ENCODE measurements at regions not wholly inside any gene's neighbourhood (a gene's known extent, or its start where the extent isn't known, plus 50 kb on each side); places are given as distances from the start of the nearest gene placed in this dataset.
"Not testable (repeated sequence)": the region's sequence is repeated elsewhere in the genome, so short reads cannot be mapped to it uniquely, and the experiment has no call there.

DNA sequence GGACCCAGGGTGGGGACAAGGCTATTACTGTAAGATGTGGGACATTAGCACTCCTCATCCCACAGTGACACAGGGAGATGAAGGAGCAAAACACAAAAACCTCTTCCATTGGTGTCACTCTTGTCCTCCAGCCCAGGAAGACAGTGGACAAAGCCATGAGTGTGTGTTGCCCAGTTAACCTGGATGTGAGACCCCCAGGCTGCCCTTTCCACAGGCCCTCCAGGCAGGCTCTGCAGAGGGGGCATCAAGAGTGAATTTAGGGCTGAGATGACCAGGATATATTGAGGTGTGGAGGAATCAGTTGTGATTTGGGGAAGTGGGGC is 111.3 kb downstream of the GGTLC2 start:
- Histone ChIP-seq H3K36me3 (no peaks in the 10 kb centered on the region), H3K9me3 (no peaks in the 10 kb centered on the region), H3K27ac (no peak overlapping the region), H3K27me3 (no peaks in the 10 kb centered on the region), H3K4me1 (no peaks in the 10 kb centered on the region), H3K4me3 (no peak overlapping the region)
- no peak for DNase-seq
- no peak for TF ChIP-seq POLR2A (IDR thresholded peaks at IDR 0.05)
- TF ChIP-seq, protein P1, sequence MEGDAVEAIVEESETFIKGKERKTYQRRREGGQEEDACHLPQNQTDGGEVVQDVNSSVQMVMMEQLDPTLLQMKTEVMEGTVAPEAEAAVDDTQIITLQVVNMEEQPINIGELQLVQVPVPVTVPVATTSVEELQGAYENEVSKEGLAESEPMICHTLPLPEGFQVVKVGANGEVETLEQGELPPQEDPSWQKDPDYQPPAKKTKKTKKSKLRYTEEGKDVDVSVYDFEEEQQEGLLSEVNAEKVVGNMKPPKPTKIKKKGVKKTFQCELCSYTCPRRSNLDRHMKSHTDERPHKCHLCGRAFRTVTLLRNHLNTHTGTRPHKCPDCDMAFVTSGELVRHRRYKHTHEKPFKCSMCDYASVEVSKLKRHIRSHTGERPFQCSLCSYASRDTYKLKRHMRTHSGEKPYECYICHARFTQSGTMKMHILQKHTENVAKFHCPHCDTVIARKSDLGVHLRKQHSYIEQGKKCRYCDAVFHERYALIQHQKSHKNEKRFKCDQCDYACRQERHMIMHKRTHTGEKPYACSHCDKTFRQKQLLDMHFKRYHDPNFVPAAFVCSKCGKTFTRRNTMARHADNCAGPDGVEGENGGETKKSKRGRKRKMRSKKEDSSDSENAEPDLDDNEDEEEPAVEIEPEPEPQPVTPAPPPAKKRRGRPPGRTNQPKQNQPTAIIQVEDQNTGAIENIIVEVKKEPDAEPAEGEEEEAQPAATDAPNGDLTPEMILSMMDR (IDR thresholded peaks at IDR 0.05): no peak

DNA sequence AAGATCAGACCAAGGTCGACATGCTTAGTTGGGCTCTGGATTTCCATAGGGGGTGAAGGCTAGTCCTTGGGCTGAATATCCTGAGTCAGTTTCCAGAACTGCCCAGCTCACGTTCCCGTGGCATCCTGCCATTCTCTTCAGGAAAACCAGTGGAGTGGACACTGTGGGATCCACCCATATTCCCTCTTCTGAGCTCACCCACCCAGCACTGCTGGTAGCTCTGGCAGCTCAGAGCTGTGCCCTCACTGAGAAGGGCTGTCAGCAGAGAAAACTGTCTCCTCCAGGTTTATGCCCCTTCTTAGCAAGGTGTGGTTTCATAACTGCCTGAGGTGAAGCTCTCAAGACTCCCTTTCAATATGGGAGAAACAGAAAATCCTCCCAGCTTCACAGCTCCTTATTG is 111.7 kb downstream of the GGTLC2 start:
- no peak overlapping the region for H3K27ac ChIP-seq
- H3K4me3 ChIP-seq: no peak overlapping the region
- H3K4me1 ChIP-seq: no peaks in the 10 kb centered on the region
- TF ChIP-seq, protein P1 (IDR thresholded peaks at IDR 0.05): no peak
- no peak for TF ChIP-seq POLR2A (IDR thresholded peaks at IDR 0.05)
- no peaks in the 10 kb centered on the region for H3K36me3 ChIP-seq
- no peaks in the 10 kb centered on the region for H3K9me3 ChIP-seq
- DNase-seq: no peak
- no peaks in the 10 kb centered on the region for H3K27me3 ChIP-seq

DNA sequence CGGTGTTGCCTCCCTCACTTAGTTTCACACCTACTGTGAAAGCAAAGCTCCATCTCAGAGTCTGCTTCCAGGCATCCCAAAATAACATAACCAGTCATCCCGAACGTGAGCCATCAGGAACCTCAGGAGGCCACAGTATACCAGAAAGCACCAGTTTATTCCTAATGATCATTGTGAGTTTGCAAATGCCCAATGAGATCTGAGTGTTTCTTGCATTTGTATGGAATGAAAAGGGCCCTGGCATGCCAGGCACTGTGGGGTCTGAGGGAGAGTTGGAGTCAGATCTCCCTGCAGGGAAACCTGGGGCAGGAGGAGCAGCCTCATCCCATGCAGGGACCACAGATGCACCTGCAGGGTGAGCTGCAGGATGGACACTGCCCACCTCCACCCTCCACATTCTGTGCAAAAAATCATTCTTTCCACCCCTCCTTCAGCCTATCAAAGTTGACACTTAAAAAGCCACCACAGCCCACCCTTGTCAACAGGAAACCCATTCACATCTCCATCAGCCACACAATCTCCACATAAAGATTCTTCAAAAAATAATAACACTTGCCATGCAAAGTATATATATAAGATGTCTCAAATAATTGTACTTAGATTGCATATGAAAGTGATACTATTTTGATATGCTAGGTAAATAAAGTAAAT is 112.3 kb downstream of the GGTLC2 start:
- not testable (repeated sequence) for H3K9me3 ChIP-seq, H3K4me3 ChIP-seq, H3K27me3 ChIP-seq, DNase-seq, H3K27ac ChIP-seq, H3K36me3 ChIP-seq, H3K4me1 ChIP-seq

- not testable (repeated sequence) for H3K36me3 ChIP-seq, H3K9me3 ChIP-seq, H3K4me1 ChIP-seq, DNase-seq, H3K27ac ChIP-seq, H3K4me3 ChIP-seq, H3K27me3 ChIP-seq
Measured at GRCh38 chr22:22758101-22758807, 113.8 kb downstream of the GGTLC2 start.

DNA sequence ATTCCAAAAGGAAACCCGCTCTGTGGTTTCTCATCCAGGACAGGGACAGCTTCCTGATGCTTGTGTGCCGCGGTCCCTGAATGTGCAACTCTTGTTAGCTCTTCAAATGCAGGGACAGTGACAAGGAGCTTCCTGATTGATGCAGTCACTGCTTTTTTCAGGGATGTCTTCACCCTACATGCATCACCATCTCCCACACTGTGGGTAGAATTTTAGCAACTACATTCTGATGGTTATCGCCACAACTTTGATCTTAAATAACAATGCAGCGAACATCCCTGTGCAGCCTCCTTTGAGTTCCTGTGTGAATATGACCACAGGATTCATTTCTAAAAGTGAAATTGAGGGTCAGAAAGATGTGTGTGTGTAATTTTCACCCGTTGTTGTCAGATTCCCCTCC is 115.0 kb downstream of the GGTLC2 start:
- Histone ChIP-seq H3K4me1 (no peaks in the 10 kb centered on the region), H3K4me3 (no peak overlapping the region)
- TF ChIP-seq POLR2A (IDR thresholded peaks at IDR 0.05): no peak
- TF ChIP-seq, protein P1 (IDR thresholded peaks at IDR 0.05): no peak

DNA sequence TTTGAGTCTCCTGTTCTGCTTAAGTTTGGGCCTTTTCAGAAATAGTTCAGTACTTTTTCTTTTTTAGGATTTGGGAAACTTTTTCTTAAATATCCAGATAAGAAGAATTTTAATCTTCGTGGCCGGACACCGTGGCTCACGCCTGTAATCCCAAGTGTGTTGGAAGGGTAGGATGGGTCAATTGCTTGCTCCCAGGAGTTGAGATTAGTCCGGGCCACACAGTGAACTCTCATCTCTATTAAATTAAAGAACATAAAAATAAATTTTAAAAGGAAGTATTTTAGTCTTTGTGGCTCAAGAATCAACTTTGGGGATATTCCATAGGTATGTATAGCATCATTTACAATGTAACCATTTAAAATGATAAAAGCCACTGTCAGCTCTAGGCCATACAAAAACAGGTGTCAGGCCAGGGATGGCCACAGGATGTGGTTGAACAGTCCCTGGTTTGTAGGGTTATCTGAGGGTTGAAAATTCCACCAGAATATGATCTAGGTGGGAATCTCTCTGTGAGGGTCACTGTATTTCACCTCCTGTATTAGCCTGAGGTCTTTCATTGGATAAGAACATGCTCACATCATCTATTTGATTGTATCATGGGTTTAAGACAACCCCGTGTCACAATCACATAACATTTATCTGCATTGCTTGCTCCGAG is 115.6 kb downstream of the GGTLC2 start:
- no peak overlapping the region for H3K4me3 ChIP-seq
- H3K4me1 ChIP-seq: no peaks in the 10 kb centered on the region
- no peak overlapping the region for H3K27ac ChIP-seq
- H3K36me3 ChIP-seq: no peaks in the 10 kb centered on the region
- no peaks in the 10 kb centered on the region for H3K9me3 ChIP-seq
- TF ChIP-seq POLR2A (IDR thresholded peaks at IDR 0.05): no peak
- TF ChIP-seq, protein P1 (IDR thresholded peaks at IDR 0.05): no peak
- H3K27me3 ChIP-seq: no peaks in the 10 kb centered on the region
- no peak for DNase-seq

More for the DNA sequence above, 115.0 kb downstream of the GGTLC2 start:
- Histone ChIP-seq H3K36me3 (no peaks in the 10 kb centered on the region), H3K27ac (no peak overlapping the region), H3K9me3 (no peaks in the 10 kb centered on the region), H3K27me3 (no peaks in the 10 kb centered on the region)
- no peak for DNase-seq

Data from Peyer's patch (tissue), 4 donors.